ENCODE measurements at regions not wholly inside any gene's neighbourhood (a gene's known extent, or its start where the extent isn't known, plus 50 kb on each side); places are given as distances from the start of the nearest gene placed in this dataset.

DNA sequence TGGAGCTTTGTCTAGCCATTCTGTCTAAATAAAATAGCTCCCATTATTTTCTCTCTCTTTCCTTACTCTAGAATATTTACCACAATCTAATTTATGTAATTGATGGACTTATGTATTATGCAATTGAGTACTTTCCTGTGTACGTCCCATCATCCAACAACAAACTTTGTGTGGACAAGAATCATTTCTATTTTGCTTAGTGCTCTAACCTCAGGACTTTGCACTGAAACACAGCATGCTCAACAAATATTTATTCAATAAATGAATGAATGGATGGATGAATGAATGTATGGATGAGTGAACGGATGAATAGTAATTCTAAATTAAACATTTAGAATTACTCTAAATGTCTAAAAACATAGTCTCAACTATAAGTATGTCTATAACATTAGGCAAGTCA lies 115.2 kb upstream of the RORA start:
- intact Hi-C loops (cut with micrococcal nuclease) = no loop called here
- Histone ChIP-seq H3K9me1 (replicated peaks; ENCODE audit: control insufficient read depth, extremely low read depth, insufficient read depth, low read length) (no peaks in the 10 kb centered on the region), H3K4me3 (replicated peaks in 1 of 3; ENCODE audit: insufficient read depth in 1 of 3, low read depth in 1 of 3, low read length in 3 of 3) (no peak overlapping the region), H3K4me2 (ENCODE audit: insufficient read depth, low read length) (no peak overlapping the region), H4K20me1 (replicated peaks; ENCODE audit: control insufficient read depth, extremely low read depth, insufficient read depth, low read length) (no peaks in the 10 kb centered on the region), H3K27ac (ENCODE audit: insufficient read depth, low read depth, low read length) (no peak overlapping the region), H2AFZ (ENCODE audit: low read depth, low read length) (no peak overlapping the region), H3K4me1 (ENCODE audit: control insufficient read depth, extremely low read depth, insufficient read depth, low read length) (no peaks in the 10 kb centered on the region), H3K9ac (replicated peaks; ENCODE audit: extremely low read depth, insufficient read depth, low read length) (no peak overlapping the region), H3K27me3 (ENCODE audit: control insufficient read depth in 2 of 2, insufficient read depth in 2 of 2, low read length in 2 of 2) (no peaks in the 10 kb centered on the region), H3K9me3 (replicated peaks; ENCODE audit: control insufficient read depth, insufficient read depth, low read length) (no peaks in the 10 kb centered on the region), H3K79me2 (ENCODE audit: control insufficient read depth, insufficient read depth, low read length) (no peaks in the 10 kb centered on the region), H3K36me3 (ENCODE audit: control insufficient read depth in 2 of 2, extremely low read depth in 1 of 2, insufficient read depth in 2 of 2, low read length in 2 of 2) (no peaks in the 10 kb centered on the region)
- no TSS peak for BruUV-seq (replicated peaks)
- no peak for DNase-seq (ENCODE audit: low read depth, low spot score)
- POLR2A ChIA-PET = no interaction called here
- dilution Hi-C loops (cut with MboI; ENCODE audit: extremely low pct_ligation_motif_present, low sequenced_read_pairs) = no loop called here
- TF ChIP-seq JUN (IDR thresholded peaks at IDR 0.05; ENCODE audit: borderline replicate concordance, insufficient read depth, insufficient read length, low read depth) (no peak), POLR2A (IDR thresholded peaks at IDR 0.05; ENCODE audit: low read depth, low read length) (no peak), MAX (IDR thresholded peaks at IDR 0.05; ENCODE audit: insufficient read depth, insufficient read length) (no peak), GATA2 (IDR thresholded peaks at IDR 0.05; ENCODE audit: insufficient read depth, insufficient read length, low read depth, low read length) (no peak), EZH2 (IDR thresholded peaks at IDR 0.05; ENCODE audit: borderline replicate concordance, low read depth, low read length, severe bottlenecking) (no peak), FOS (IDR thresholded peaks at IDR 0.05; ENCODE audit: borderline replicate concordance, insufficient read depth, low read length) (no peak), MYC (IDR thresholded peaks at IDR 0.05; ENCODE audit: low read depth, low read length) (no peak), POLR2AphosphoS5 (IDR thresholded peaks at IDR 0.05; ENCODE audit: insufficient read depth, low read depth, low read length) (no peak)
- TF ChIP-seq, protein P1, sequence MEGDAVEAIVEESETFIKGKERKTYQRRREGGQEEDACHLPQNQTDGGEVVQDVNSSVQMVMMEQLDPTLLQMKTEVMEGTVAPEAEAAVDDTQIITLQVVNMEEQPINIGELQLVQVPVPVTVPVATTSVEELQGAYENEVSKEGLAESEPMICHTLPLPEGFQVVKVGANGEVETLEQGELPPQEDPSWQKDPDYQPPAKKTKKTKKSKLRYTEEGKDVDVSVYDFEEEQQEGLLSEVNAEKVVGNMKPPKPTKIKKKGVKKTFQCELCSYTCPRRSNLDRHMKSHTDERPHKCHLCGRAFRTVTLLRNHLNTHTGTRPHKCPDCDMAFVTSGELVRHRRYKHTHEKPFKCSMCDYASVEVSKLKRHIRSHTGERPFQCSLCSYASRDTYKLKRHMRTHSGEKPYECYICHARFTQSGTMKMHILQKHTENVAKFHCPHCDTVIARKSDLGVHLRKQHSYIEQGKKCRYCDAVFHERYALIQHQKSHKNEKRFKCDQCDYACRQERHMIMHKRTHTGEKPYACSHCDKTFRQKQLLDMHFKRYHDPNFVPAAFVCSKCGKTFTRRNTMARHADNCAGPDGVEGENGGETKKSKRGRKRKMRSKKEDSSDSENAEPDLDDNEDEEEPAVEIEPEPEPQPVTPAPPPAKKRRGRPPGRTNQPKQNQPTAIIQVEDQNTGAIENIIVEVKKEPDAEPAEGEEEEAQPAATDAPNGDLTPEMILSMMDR (IDR thresholded peaks at IDR 0.05; ENCODE audit: extremely low read depth in 1 of 2, insufficient read depth in 1 of 2, low read depth in 1 of 2, low read length in 2 of 2) = no peak
- FAIRE-seq = no peak
- CTCF ChIA-PET = interaction anchor here (1.3 kb wide), 1 partner anchor 8 kb away, joined by 3 read pairs; no protein-coding TSS in a partner anchor
